ENCODE measurements at regions not wholly inside any gene's neighbourhood (a gene's known extent, or its start where the extent isn't known, plus 50 kb on each side); places are given as distances from the start of the nearest gene placed in this dataset.
A peak's percentile ranks its signal among the peaks of the same experiment; 100 is the strongest.
"Not testable (repeated sequence)": the region's sequence is repeated elsewhere in the genome, so short reads cannot be mapped to it uniquely, and the experiment has no call there.

DNA sequence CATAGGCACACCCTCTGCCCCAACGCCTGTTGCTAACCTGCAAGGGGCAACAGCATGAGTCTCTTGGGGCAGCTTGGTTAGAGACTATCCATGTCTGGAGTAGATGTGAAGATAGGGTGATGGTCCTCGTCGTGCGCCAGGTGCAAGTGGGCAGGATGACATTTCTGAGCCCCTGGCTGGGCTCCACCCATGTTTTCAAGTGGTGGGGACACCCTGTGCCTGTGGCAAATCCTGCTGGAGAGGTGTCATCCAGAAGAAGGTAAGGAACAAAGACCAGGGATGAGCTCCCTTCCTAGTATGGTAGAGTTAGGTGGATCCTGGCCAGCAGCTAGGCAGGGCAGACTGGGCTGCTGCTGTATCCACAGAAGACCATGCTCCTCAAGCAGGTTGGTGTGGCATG lies 152.6 kb downstream of the ABHD5 start:
- TF ChIP-seq, protein P1, sequence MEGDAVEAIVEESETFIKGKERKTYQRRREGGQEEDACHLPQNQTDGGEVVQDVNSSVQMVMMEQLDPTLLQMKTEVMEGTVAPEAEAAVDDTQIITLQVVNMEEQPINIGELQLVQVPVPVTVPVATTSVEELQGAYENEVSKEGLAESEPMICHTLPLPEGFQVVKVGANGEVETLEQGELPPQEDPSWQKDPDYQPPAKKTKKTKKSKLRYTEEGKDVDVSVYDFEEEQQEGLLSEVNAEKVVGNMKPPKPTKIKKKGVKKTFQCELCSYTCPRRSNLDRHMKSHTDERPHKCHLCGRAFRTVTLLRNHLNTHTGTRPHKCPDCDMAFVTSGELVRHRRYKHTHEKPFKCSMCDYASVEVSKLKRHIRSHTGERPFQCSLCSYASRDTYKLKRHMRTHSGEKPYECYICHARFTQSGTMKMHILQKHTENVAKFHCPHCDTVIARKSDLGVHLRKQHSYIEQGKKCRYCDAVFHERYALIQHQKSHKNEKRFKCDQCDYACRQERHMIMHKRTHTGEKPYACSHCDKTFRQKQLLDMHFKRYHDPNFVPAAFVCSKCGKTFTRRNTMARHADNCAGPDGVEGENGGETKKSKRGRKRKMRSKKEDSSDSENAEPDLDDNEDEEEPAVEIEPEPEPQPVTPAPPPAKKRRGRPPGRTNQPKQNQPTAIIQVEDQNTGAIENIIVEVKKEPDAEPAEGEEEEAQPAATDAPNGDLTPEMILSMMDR (IDR thresholded peaks at IDR 0.05; ENCODE audit: extremely low read depth, low read depth, low read length) = no peak
- H3K9me3 ChIP-seq (ENCODE audit: low read depth, low read length) = no peaks in the 10 kb centered on the region
- H3K27ac ChIP-seq (ENCODE audit: low read depth, low read length) = no peak overlapping the region
- no peak overlapping the region for H3K4me2 ChIP-seq (ENCODE audit: insufficient read depth, low read length)
- no peak for DNase-seq (ENCODE audit: insufficient read length, low spot score, missing footprints)
- no peaks in the 10 kb centered on the region for H3K4me1 ChIP-seq (ENCODE audit: insufficient read depth, low read length)
- no peaks in the 10 kb centered on the region for H3K79me2 ChIP-seq (ENCODE audit: insufficient read depth, low read length)
- H3K27me3 ChIP-seq (ENCODE audit: insufficient read depth, low read length) = no peaks in the 10 kb centered on the region
- H3K36me3 ChIP-seq (ENCODE audit: insufficient read depth, low read length) = no peaks in the 10 kb centered on the region
- H4K20me1 ChIP-seq (ENCODE audit: insufficient read depth, low read length) = no peaks in the 10 kb centered on the region
- no peak overlapping the region for H2AFZ ChIP-seq (ENCODE audit: low read length)
- H3K4me3 ChIP-seq (ENCODE audit: insufficient read depth, low read length) = no peak overlapping the region

GRCh38 chr3:43844757-43845156 lies 154.0 kb downstream of the ABHD5 start:
- Histone ChIP-seq H3K27me3 (ENCODE audit: insufficient read depth, low read length) (no peaks in the 10 kb centered on the region), H4K20me1 (ENCODE audit: insufficient read depth, low read length) (no peaks in the 10 kb centered on the region), H3K27ac (ENCODE audit: low read depth, low read length) (no peak overlapping the region), H3K36me3 (ENCODE audit: insufficient read depth, low read length) (no peaks in the 10 kb centered on the region), H3K4me1 (ENCODE audit: insufficient read depth, low read length) (no peaks in the 10 kb centered on the region), H3K4me2 (ENCODE audit: insufficient read depth, low read length) (no peak overlapping the region), H3K9me3 (ENCODE audit: low read depth, low read length) (no peaks in the 10 kb centered on the region), H3K4me3 (ENCODE audit: insufficient read depth, low read length) (no peak overlapping the region), H2AFZ (ENCODE audit: low read length) (no peak overlapping the region), H3K79me2 (ENCODE audit: insufficient read depth, low read length) (no peaks in the 10 kb centered on the region)
- TF ChIP-seq, protein P1 (IDR thresholded peaks at IDR 0.05; ENCODE audit: extremely low read depth, low read depth, low read length) = no peak
- DNase-seq (ENCODE audit: insufficient read length, low spot score, missing footprints) = no peak

DNA sequence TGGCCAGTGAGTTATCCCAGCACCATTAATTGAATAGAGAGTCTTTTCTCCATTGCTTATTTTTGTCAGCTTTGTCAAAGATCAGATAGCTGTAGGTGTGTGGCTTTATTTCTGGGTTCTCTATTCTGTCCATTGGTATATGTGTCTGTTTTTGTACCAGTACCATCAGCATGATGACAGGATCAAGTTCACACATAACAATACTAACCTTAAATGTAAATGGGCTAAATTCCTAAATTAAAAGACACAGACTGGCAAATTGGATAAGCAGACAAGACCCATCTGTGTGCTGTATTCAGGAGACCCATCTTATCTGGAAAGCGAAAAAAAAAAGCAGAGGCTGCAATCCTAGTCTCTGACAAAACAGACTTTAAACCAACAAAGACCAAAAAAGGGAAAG lies 154.8 kb downstream of the ABHD5 start:
- not testable (repeated sequence) for H4K20me1 ChIP-seq (ENCODE audit: insufficient read depth, low read length); H3K36me3 ChIP-seq (ENCODE audit: insufficient read depth, low read length); H3K9me3 ChIP-seq (ENCODE audit: low read depth, low read length); H3K27me3 ChIP-seq (ENCODE audit: insufficient read depth, low read length); H3K27ac ChIP-seq (ENCODE audit: low read depth, low read length); H2AFZ ChIP-seq (ENCODE audit: low read length); H3K79me2 ChIP-seq (ENCODE audit: insufficient read depth, low read length); H3K4me2 ChIP-seq (ENCODE audit: insufficient read depth, low read length); H3K4me3 ChIP-seq (ENCODE audit: insufficient read depth, low read length); H3K4me1 ChIP-seq (ENCODE audit: insufficient read depth, low read length); DNase-seq (ENCODE audit: insufficient read length, low spot score, missing footprints)

GRCh38 chr3:43852066-43852465 lies 161.3 kb downstream of the ABHD5 start:
- TF ChIP-seq, protein P1 (IDR thresholded peaks at IDR 0.05; ENCODE audit: extremely low read depth, low read depth, low read length) = no peak
- peaks cover 13% of the 10 kb centered on the region for H3K4me1 ChIP-seq (ENCODE audit: insufficient read depth, low read length)
- peak overlapping the region; percentile 52 for H2AFZ ChIP-seq (ENCODE audit: low read length)
- no peak overlapping the region for H3K4me3 ChIP-seq (ENCODE audit: insufficient read depth, low read length)
- peak; percentile 34 for DNase-seq (ENCODE audit: insufficient read length, low spot score, missing footprints)
- no peaks in the 10 kb centered on the region for H4K20me1 ChIP-seq (ENCODE audit: insufficient read depth, low read length)
- no peaks in the 10 kb centered on the region for H3K9me3 ChIP-seq (ENCODE audit: low read depth, low read length)
- H3K36me3 ChIP-seq (ENCODE audit: insufficient read depth, low read length) = no peaks in the 10 kb centered on the region
- H3K27ac ChIP-seq (ENCODE audit: low read depth, low read length) = no peak overlapping the region
- no peaks in the 10 kb centered on the region for H3K27me3 ChIP-seq (ENCODE audit: insufficient read depth, low read length)
- no peaks in the 10 kb centered on the region for H3K79me2 ChIP-seq (ENCODE audit: insufficient read depth, low read length)
- H3K4me2 ChIP-seq (ENCODE audit: insufficient read depth, low read length) = no peak overlapping the region

Measured in osteoblast (primary cell).